ENCODE measurements at regions not wholly inside any gene's neighbourhood (a gene's known extent, or its start where the extent isn't known, plus 50 kb on each side); places are given as distances from the start of the nearest gene placed in this dataset.

DNA sequence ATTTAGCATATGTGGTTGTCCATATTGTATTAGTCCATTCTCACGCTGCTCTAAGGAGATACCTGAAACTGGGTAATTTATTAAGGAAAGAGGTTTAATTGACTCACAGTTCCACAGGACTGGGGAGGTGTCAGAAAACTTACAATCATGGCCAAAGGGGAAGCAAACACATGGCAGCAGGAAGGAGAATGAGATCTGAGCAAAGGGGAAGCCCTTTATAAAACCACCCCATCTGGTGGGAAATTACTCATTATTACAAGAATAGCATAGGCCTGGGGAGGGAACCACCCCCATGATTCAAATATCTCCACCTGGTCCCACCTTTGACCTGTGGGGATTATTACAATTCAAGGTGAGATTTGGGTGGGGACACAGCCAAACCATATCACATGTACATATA is 122.6 kb upstream of the ANK2 start:
- no peak for DNase-seq

More for the DNA sequence above, 122.6 kb upstream of the ANK2 start:
- Histone ChIP-seq H3K9ac (ENCODE audit: extremely low read depth, insufficient read length, low read length) (no peak overlapping the region), H4K91ac (ENCODE audit: insufficient read length, low read depth, low read length) (no peak overlapping the region), H2BK20ac (ENCODE audit: low read depth, low read length, poor library complexity, severe bottlenecking) (no peak overlapping the region), H3K79me2 (ENCODE audit: insufficient read depth, low read length) (no peaks in the 10 kb centered on the region), H4K20me1 (ENCODE audit: control insufficient read depth, insufficient read depth, insufficient read length) (no peaks in the 10 kb centered on the region), H2BK120ac (ENCODE audit: low read depth, low read length, poor library complexity, severe bottlenecking) (no peak overlapping the region), H3K4me1 (ENCODE audit: insufficient read depth, low read length) (no peaks in the 10 kb centered on the region), H3K18ac (ENCODE audit: insufficient read length, low read depth, low read length) (no peak overlapping the region), H3K4ac (ENCODE audit: low read depth, low read length) (no peak overlapping the region), H3K27ac (ENCODE audit: insufficient read length, low read depth, low read length) (no peak overlapping the region), H2AFZ (ENCODE audit: low read length) (no peak overlapping the region), H3K56ac (ENCODE audit: insufficient read length, low read depth, low read length) (no peak overlapping the region), H3K79me1 (ENCODE audit: insufficient read depth, low read depth, low read length, poor library complexity, severe bottlenecking) (no peaks in the 10 kb centered on the region), H3K14ac (ENCODE audit: insufficient read depth, low read length) (no peak overlapping the region), H3K23me2 (ENCODE audit: insufficient read length, low read depth, low read length, poor library complexity, severe bottlenecking) (no peaks in the 10 kb centered on the region), H2BK5ac (ENCODE audit: insufficient read length, low read length) (no peak overlapping the region), H3K9me3 (ENCODE audit: control insufficient read depth, low read depth, low read length) (no peaks in the 10 kb centered on the region), H3K23ac (ENCODE audit: insufficient read length, low read depth, low read length) (no peak overlapping the region), H4K8ac (replicated peaks; ENCODE audit: insufficient read length, low read depth, low read length) (no peak overlapping the region), H2AK5ac (ENCODE audit: insufficient read length, low read length) (no peak overlapping the region), H2BK15ac (ENCODE audit: low read depth, low read length) (no peak overlapping the region), H4K5ac (ENCODE audit: insufficient read length, low read depth, low read length) (no peak overlapping the region), H3K27me3 (ENCODE audit: insufficient read depth, low read length) (no peaks in the 10 kb centered on the region), H3T11ph (ENCODE audit: low read length) (no peak overlapping the region), H3K4me2 (ENCODE audit: insufficient read depth, insufficient read length, low read length) (no peak overlapping the region), H2BK12ac (ENCODE audit: insufficient read length, low read depth, low read length) (no peak overlapping the region)
- WGBS (ENCODE audit: extremely low coverage, insufficient read length, low lambda C conversion rate): no CpG with 5 or more reads among the region's 1 CpG
- H3K36me3 Mint-ChIP-seq (ENCODE audit: insufficient read depth in 1 of 3, low read depth in 3 of 3): peaks cover 0 to 3% (median 0%) of the 10 kb centered on the region in 3 experiments; a peak in 3 of 7 replicates
- H3K4me1 Mint-ChIP-seq: no peaks in the 10 kb centered on the region
- peak overlapping the region in 2 of 3 experiments; percentile 5 to 17; a peak in 1 of 7 replicates for H3K27ac Mint-ChIP-seq
- TF ChIP-seq, protein P1, sequence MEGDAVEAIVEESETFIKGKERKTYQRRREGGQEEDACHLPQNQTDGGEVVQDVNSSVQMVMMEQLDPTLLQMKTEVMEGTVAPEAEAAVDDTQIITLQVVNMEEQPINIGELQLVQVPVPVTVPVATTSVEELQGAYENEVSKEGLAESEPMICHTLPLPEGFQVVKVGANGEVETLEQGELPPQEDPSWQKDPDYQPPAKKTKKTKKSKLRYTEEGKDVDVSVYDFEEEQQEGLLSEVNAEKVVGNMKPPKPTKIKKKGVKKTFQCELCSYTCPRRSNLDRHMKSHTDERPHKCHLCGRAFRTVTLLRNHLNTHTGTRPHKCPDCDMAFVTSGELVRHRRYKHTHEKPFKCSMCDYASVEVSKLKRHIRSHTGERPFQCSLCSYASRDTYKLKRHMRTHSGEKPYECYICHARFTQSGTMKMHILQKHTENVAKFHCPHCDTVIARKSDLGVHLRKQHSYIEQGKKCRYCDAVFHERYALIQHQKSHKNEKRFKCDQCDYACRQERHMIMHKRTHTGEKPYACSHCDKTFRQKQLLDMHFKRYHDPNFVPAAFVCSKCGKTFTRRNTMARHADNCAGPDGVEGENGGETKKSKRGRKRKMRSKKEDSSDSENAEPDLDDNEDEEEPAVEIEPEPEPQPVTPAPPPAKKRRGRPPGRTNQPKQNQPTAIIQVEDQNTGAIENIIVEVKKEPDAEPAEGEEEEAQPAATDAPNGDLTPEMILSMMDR (conservative IDR thresholded peaks at IDR 0.05): no peak
- H3K9me3 Mint-ChIP-seq: no peaks in the 10 kb centered on the region
- no peak overlapping the region; a peak in 1 of 5 replicates for H3K4me3 Mint-ChIP-seq
- peaks cover 2% of the 10 kb centered on the region; the same call in 1 of the 2 replicates for H3K27me3 Mint-ChIP-seq (ENCODE audit: low read depth)

Data from H9 (cell line).